ENCODE measurements at regions not wholly inside any gene's neighbourhood (a gene's known extent, or its start where the extent isn't known, plus 50 kb on each side); places are given as distances from the start of the nearest gene placed in this dataset.
"Not testable (repeated sequence)": the region's sequence is repeated elsewhere in the genome, so short reads cannot be mapped to it uniquely, and the experiment has no call there.

GRCh38 chr15:38799202-38799601 lies 234.6 kb upstream of the RASGRP1 start:
- not testable (repeated sequence) for TF ChIP-seq CTCF (IDR thresholded peaks at IDR 0.05; ENCODE audit: low read depth, low read length); EZH2phosphoT487 (IDR thresholded peaks at IDR 0.05; ENCODE audit: low read depth)

Data from OCI-LY3 (cell line).